ENCODE measurements at regions not wholly inside any gene's neighbourhood (a gene's known extent, or its start where the extent isn't known, plus 50 kb on each side); places are given as distances from the start of the nearest gene placed in this dataset.

GRCh38 chr4:125062115-125063050 is 252.4 kb upstream of the FAT4 start:
- POLR2A ChIA-PET (ENCODE audit: low non-redundant PET), result no interaction called here
- CTCF ChIA-PET, result no interaction called here

DNA sequence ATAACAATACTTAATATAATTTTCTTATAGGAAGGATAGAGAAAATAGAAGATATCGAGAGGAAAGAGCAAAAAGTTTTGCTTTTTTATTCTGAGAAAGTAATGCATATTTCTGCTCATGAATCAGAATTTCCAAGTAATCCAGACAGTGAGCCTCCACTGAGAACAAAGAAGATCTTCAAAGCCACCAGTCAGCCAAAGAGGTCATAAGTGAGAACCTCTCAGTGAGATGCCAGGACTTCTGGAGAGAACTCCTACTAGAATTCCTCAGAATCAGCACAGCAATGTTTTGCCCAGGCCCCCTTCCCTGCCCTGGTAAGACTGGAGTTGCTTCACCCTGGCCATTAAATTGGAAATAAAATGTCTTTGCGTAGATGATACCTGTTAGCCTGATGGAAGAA is 254.4 kb upstream of the FAT4 start:
- ChIA-PET CTCF (no interaction called here), POLR2A (ENCODE audit: low non-redundant PET) (no interaction called here)
- H3K27ac ChIP-seq, result no peak overlapping the region
- no peak for DNase-seq (ENCODE audit: low spot score)
- TF ChIP-seq, protein P1, sequence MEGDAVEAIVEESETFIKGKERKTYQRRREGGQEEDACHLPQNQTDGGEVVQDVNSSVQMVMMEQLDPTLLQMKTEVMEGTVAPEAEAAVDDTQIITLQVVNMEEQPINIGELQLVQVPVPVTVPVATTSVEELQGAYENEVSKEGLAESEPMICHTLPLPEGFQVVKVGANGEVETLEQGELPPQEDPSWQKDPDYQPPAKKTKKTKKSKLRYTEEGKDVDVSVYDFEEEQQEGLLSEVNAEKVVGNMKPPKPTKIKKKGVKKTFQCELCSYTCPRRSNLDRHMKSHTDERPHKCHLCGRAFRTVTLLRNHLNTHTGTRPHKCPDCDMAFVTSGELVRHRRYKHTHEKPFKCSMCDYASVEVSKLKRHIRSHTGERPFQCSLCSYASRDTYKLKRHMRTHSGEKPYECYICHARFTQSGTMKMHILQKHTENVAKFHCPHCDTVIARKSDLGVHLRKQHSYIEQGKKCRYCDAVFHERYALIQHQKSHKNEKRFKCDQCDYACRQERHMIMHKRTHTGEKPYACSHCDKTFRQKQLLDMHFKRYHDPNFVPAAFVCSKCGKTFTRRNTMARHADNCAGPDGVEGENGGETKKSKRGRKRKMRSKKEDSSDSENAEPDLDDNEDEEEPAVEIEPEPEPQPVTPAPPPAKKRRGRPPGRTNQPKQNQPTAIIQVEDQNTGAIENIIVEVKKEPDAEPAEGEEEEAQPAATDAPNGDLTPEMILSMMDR (conservative IDR thresholded peaks at IDR 0.05; ENCODE audit: low read depth), result no peak

More at GRCh38 chr4:125062115-125063050, 252.4 kb upstream of the FAT4 start:
- DNase-seq (ENCODE audit: low spot score), result no peak
- no peak overlapping the region for H3K27ac ChIP-seq
- TF ChIP-seq, protein P1 (conservative IDR thresholded peaks at IDR 0.05; ENCODE audit: low read depth), result no peak

GRCh38 chr4:125049711-125050110 is 265.0 kb upstream of the FAT4 start:
- DNase-seq (ENCODE audit: low spot score), result no peak
- ChIA-PET POLR2A (ENCODE audit: low non-redundant PET) (no interaction called here), CTCF (interaction anchor here (0.5 kb wide), 1 partner anchor 20 kb away, joined by 3 read pairs; no protein-coding TSS in a partner anchor)
- H3K27ac ChIP-seq, result no peak overlapping the region
- TF ChIP-seq, protein P1 (conservative IDR thresholded peaks at IDR 0.05; ENCODE audit: low read depth), result no peak

- no peak overlapping the region for H3K27ac ChIP-seq
- CTCF ChIA-PET, result interaction anchor here (0.7 kb wide), 1 partner anchor 548 kb away, joined by 10 read pairs; no protein-coding TSS in a partner anchor
- no peak for DNase-seq (ENCODE audit: low spot score)
- POLR2A ChIA-PET (ENCODE audit: low non-redundant PET), result no interaction called here
- TF ChIP-seq, protein P1 (conservative IDR thresholded peaks at IDR 0.05; ENCODE audit: low read depth), result no peak
These were observed 269.4 kb upstream of the FAT4 start for GRCh38 chr4:125045311-125045710.

DNA sequence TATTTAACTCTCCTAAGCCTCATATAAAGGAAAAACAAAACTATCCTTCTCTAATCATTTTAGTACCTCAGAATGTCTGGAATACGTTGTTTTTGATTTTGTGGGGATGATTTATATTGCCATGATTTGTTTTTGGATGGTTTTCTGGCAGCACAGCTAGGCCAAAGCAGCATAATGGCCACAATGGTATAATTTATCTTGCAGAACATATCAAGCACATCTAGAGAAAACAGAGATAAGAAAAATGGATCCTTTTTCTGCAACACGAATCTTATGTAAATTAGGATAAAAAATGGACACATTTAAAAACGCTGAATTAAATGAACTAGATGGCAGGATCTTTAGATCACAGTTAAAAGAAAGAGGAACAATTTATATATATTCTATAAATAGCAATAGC is 269.9 kb upstream of the FAT4 start:
- ChIA-PET POLR2A (ENCODE audit: low non-redundant PET) (no interaction called here), CTCF (no interaction called here)
- H3K27ac ChIP-seq, result no peak overlapping the region
- TF ChIP-seq, protein P1 (conservative IDR thresholded peaks at IDR 0.05; ENCODE audit: low read depth), result no peak
- DNase-seq (ENCODE audit: low spot score), result no peak

DNA sequence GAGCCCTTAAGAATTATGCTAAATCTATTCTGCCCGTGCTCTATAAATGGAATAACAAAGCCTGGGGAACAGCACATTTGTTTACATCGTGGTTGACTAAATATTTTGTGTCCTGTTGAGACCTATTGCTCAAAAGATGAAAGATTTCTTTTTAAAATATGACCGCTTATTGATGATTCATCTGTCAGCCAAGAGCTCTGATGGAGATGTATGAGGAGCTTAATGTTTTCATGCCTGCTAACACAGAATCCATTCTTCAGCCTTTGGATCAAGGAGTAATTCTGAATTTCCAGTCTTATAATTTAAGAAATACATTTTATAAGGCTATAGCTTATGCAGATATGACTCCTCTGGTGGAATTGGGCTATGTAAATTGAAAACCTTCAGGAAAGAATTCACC is 271.3 kb upstream of the FAT4 start:
- DNase-seq (ENCODE audit: low spot score), result no peak
- CTCF ChIA-PET, result interaction anchor here (0.6 kb wide), 1 partner anchor 182 kb away, joined by 3 read pairs; no protein-coding TSS in a partner anchor
- POLR2A ChIA-PET (ENCODE audit: low non-redundant PET), result no interaction called here
- TF ChIP-seq, protein P1 (conservative IDR thresholded peaks at IDR 0.05; ENCODE audit: low read depth), result no peak
- H3K27ac ChIP-seq, result no peak overlapping the region

Measured in RWPE1 (cell line).